GM12875 (cell line): ENCODE measurements at regions not wholly inside any gene's neighbourhood (a gene's known extent, or its start where the extent isn't known, plus 50 kb on each side); places are given as distances from the start of the nearest gene placed in this dataset.

Experiments
- H3K4me3 ChIP-seq: one replicate; pipeline ENCODE4 v1.5.1; 2011; ENCODE audit warnings: low read depth, low read length, control low read depth
- CTCF ChIP-seq: IDR thresholded peaks from 2 replicates; pipeline ENCODE4 v1.5.1; 2011; ENCODE audit warnings: low read depth, mild to moderate bottlenecking, control low read depth, inconsistent platforms, low read length, moderate library complexity, borderline replicate concordance; ENCODE audit not compliant: insufficient read depth

- TF ChIP-seq CTCF = no peak
- H3K4me3 ChIP-seq = no peak overlapping the region
Observed at GRCh38 chr7:156028521-156028920, 216.3 kb upstream of the SHH start.

- no peak overlapping the region for H3K4me3 ChIP-seq
- TF ChIP-seq CTCF = no peak
Observed at GRCh38 chr7:156027821-156028220, 215.6 kb upstream of the SHH start.

GRCh38 chr7:156026603-156027002 lies 214.3 kb upstream of the SHH start:
- no peak overlapping the region for H3K4me3 ChIP-seq
- TF ChIP-seq CTCF = no peak

GRCh38 chr7:156026076-156026600 lies 213.9 kb upstream of the SHH start:
- no peak overlapping the region for H3K4me3 ChIP-seq
- no peak for TF ChIP-seq CTCF

- no peak overlapping the region for H3K4me3 ChIP-seq
- no peak for TF ChIP-seq CTCF
Observed at GRCh38 chr7:156025675-156026074, 213.4 kb upstream of the SHH start.

GRCh38 chr7:156024201-156024600 lies 211.9 kb upstream of the SHH start:
- no peak overlapping the region for H3K4me3 ChIP-seq
- no peak for TF ChIP-seq CTCF

GRCh38 chr7:156022483-156023459 lies 210.5 kb upstream of the SHH start:
- no peak for TF ChIP-seq CTCF
- no peak overlapping the region for H3K4me3 ChIP-seq
